GM19468 (cell line): ENCODE measurements at regions not wholly inside any gene's neighbourhood (a gene's known extent, or its start where the extent isn't known, plus 50 kb on each side); places are given as distances from the start of the nearest gene placed in this dataset.
"Not testable (repeated sequence)": the region's sequence is repeated elsewhere in the genome, so short reads cannot be mapped to it uniquely, and the experiment has no call there.

Experiments used
- ATAC-seq: cut with Tn5 transposase; IDR thresholded peaks from one replicate; pipeline ENCODE4 v1.9.1; 2021; ENCODE audit warnings: mild to moderate bottlenecking, moderate library complexity, moderate number of reproducible peaks; ENCODE audit not compliant: unreplicated experiment; ENCODE audit errors: extremely low read depth

GRCh38 chr20:47883940-47884339 is 98.7 kb upstream of the SULF2 start:
- not testable (repeated sequence) for ATAC-seq

- no peak for ATAC-seq
These were observed 97.9 kb upstream of the SULF2 start for GRCh38 chr20:47883186-47883585.

GRCh38 chr20:47879771-47880170 is 94.5 kb upstream of the SULF2 start:
- ATAC-seq, result no peak

- ATAC-seq, result no peak
These were observed 93.3 kb upstream of the SULF2 start for GRCh38 chr20:47878601-47879027.

- ATAC-seq, result no peak
These were observed 91.2 kb upstream of the SULF2 start for GRCh38 chr20:47876311-47877088.

GRCh38 chr20:47875297-47876025 is 90.2 kb upstream of the SULF2 start:
- no peak for ATAC-seq

GRCh38 chr20:47872341-47872740 is 87.1 kb upstream of the SULF2 start:
- ATAC-seq, result no peak

GRCh38 chr20:47870475-47870874 is 85.2 kb upstream of the SULF2 start:
- no peak for ATAC-seq

GRCh38 chr20:47868744-47869143 is 83.5 kb upstream of the SULF2 start:
- ATAC-seq, result no peak

- ATAC-seq, result no peak
These were observed 83.0 kb upstream of the SULF2 start for GRCh38 chr20:47868236-47868635.

GRCh38 chr20:47867831-47868230 is 82.5 kb upstream of the SULF2 start:
- ATAC-seq, result no peak

GRCh38 chr20:47866480-47866879 is 81.2 kb upstream of the SULF2 start:
- ATAC-seq, result no peak

- no peak for ATAC-seq
These were observed 80.6 kb upstream of the SULF2 start for GRCh38 chr20:47865912-47866311.

GRCh38 chr20:47865451-47865850 is 80.2 kb upstream of the SULF2 start:
- ATAC-seq, result no peak

- ATAC-seq, result no peak
These were observed 78.7 kb upstream of the SULF2 start for GRCh38 chr20:47863981-47864380.

GRCh38 chr20:47863315-47863965 is 78.2 kb upstream of the SULF2 start:
- no peak for ATAC-seq

- ATAC-seq, result no peak
These were observed 77.4 kb upstream of the SULF2 start for GRCh38 chr20:47862574-47863240.

GRCh38 chr20:47861116-47861515 is 75.8 kb upstream of the SULF2 start:
- ATAC-seq, result no peak

- ATAC-seq, result no peak
These were observed 75.0 kb upstream of the SULF2 start for GRCh38 chr20:47860049-47860830.

- ATAC-seq, result no peak
These were observed 74.0 kb upstream of the SULF2 start for GRCh38 chr20:47859278-47859677.
